GM18907 (cell line): ENCODE measurements at regions not wholly inside any gene's neighbourhood (a gene's known extent, or its start where the extent isn't known, plus 50 kb on each side); places are given as distances from the start of the nearest gene placed in this dataset.
"Not testable (repeated sequence)": the region's sequence is repeated elsewhere in the genome, so short reads cannot be mapped to it uniquely, and the experiment has no call there.

Experiments used
- ATAC-seq: cut with Tn5 transposase; IDR thresholded peaks from one replicate; pipeline ENCODE4 v1.9.1; 2021; ENCODE audit warnings: mild to moderate bottlenecking, moderate library complexity; ENCODE audit not compliant: unreplicated experiment

GRCh38 chr21:20283836-20284235 lies 714.4 kb upstream of the NCAM2 start:
- no peak for ATAC-seq

GRCh38 chr21:20292280-20292679 lies 705.9 kb upstream of the NCAM2 start:
- ATAC-seq, result no peak

GRCh38 chr21:20292854-20293253 lies 705.4 kb upstream of the NCAM2 start:
- ATAC-seq, result not testable (repeated sequence)

GRCh38 chr21:20301395-20301794 lies 696.8 kb upstream of the NCAM2 start:
- ATAC-seq, result no peak

GRCh38 chr21:20302084-20302483 lies 696.1 kb upstream of the NCAM2 start:
- ATAC-seq, result no peak

- no peak for ATAC-seq
These were observed 691.4 kb upstream of the NCAM2 start for GRCh38 chr21:20306836-20307235.

- no peak for ATAC-seq
These were observed 689.5 kb upstream of the NCAM2 start for GRCh38 chr21:20308586-20309315.

GRCh38 chr21:20311234-20311787 lies 686.9 kb upstream of the NCAM2 start:
- no peak for ATAC-seq

- no peak for ATAC-seq
These were observed 685.2 kb upstream of the NCAM2 start for GRCh38 chr21:20313013-20313412.

GRCh38 chr21:20315042-20315441 lies 683.2 kb upstream of the NCAM2 start:
- no peak for ATAC-seq

GRCh38 chr21:20329636-20330035 lies 668.6 kb upstream of the NCAM2 start:
- no peak for ATAC-seq

GRCh38 chr21:20330652-20331051 lies 667.6 kb upstream of the NCAM2 start:
- no peak for ATAC-seq

GRCh38 chr21:20334585-20334984 lies 663.6 kb upstream of the NCAM2 start:
- no peak for ATAC-seq

GRCh38 chr21:20341431-20341830 lies 656.8 kb upstream of the NCAM2 start:
- no peak for ATAC-seq

- no peak for ATAC-seq
These were observed 655.0 kb upstream of the NCAM2 start for GRCh38 chr21:20343186-20343585.

- no peak for ATAC-seq
These were observed 647.1 kb upstream of the NCAM2 start for GRCh38 chr21:20351138-20351537.

GRCh38 chr21:20353351-20353750 lies 644.9 kb upstream of the NCAM2 start:
- no peak for ATAC-seq

- ATAC-seq, result no peak
These were observed 625.2 kb upstream of the NCAM2 start for GRCh38 chr21:20373031-20373430.

- no peak for ATAC-seq
These were observed 621.0 kb upstream of the NCAM2 start for GRCh38 chr21:20377250-20377649.

- no peak for ATAC-seq
These were observed 609.8 kb upstream of the NCAM2 start for GRCh38 chr21:20388400-20388799.

- no peak for ATAC-seq
These were observed 601.4 kb upstream of the NCAM2 start for GRCh38 chr21:20396798-20397197.

GRCh38 chr21:20404915-20405314 lies 593.3 kb upstream of the NCAM2 start:
- no peak for ATAC-seq

GRCh38 chr21:20418353-20418752 lies 579.9 kb upstream of the NCAM2 start:
- no peak for ATAC-seq
